Gastrocnemius medialis (tissue), 4 donors: ENCODE measurements at regions not wholly inside any gene's neighbourhood (a gene's known extent, or its start where the extent isn't known, plus 50 kb on each side); places are given as distances from the start of the nearest gene placed in this dataset.

Experiments
- CTCF ChIP-seq, 5 experiments: fragments of 450-650 bp in 3 of 5; fragments of 200-600 bp in 2 of 5; sonication (generic) in 2 of 5; IDR thresholded peaks in 4 of 5; conservative IDR thresholded peaks in 1 of 5; 1 replicate in 4 of 5; 2 replicates in 1 of 5; pipeline ENCODE4 v1.5.1; 2016 to 2019; ENCODE audit warnings: antibody characterized with exemption in 5 of 5, mild to moderate bottlenecking in 3 of 5, moderate library complexity in 3 of 5
- POLR2A ChIP-seq, 2 donors: fragments of 450-650 bp; IDR thresholded peaks; one replicate each; pipeline ENCODE4 v1.6.1; 2017; ENCODE audit warnings: antibody characterized with exemption in 2 of 2, mild to moderate bottlenecking in 2 of 2, moderate library complexity in 2 of 2

- no peak for TF ChIP-seq CTCF (IDR thresholded peaks at IDR 0.05 in 4 of 5, conservative IDR thresholded peaks at IDR 0.05 in 1 of 5)
- TF ChIP-seq POLR2A (IDR thresholded peaks at IDR 0.05) = no peak
Measured at GRCh38 chr12:124420041-124420995, 125.4 kb downstream of the RFLNA start.
